ENCODE measurements at regions not wholly inside any gene's neighbourhood (a gene's known extent, or its start where the extent isn't known, plus 50 kb on each side); places are given as distances from the start of the nearest gene placed in this dataset.
"Not testable (repeated sequence)": the region's sequence is repeated elsewhere in the genome, so short reads cannot be mapped to it uniquely, and the experiment has no call there.

DNA sequence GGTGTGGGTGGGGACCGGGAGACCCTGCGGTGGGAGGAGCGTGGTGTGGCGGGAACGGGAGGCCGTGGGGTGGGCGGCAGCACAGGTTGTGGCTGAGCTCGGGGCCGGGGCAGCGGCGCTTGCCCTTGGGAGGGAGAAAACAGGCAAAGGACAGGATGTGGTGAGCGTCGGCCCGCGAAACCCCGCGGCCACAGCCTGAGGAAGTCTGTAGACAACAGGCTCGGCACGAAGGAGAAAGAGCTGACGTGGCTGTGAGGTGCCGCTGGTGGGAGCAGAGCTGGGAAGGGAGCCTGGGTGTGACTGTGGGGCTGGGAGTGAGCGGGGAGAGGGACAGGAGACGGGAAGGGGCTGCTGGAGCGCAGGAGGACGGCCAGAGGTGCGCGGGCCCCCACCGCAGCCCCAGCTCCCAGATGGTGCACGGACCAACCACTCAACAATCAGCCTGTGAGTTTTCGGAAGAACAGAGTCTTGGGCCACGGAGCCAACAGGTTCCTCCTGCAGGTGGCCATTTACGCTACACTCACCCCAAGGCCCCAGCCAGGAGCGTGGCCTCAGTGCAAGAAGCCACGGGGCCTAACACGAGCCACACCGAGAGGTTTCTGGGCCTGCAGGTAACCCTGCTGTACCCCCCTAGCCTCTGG, 202.8 kb downstream of the DLL1 start:
- ATAC-seq (peak; percentile 51), DNase-seq (peak; percentile 67)
- H3K36me3 ChIP-seq: no peaks in the 10 kb centered on the region
- TF ChIP-seq, protein P1, sequence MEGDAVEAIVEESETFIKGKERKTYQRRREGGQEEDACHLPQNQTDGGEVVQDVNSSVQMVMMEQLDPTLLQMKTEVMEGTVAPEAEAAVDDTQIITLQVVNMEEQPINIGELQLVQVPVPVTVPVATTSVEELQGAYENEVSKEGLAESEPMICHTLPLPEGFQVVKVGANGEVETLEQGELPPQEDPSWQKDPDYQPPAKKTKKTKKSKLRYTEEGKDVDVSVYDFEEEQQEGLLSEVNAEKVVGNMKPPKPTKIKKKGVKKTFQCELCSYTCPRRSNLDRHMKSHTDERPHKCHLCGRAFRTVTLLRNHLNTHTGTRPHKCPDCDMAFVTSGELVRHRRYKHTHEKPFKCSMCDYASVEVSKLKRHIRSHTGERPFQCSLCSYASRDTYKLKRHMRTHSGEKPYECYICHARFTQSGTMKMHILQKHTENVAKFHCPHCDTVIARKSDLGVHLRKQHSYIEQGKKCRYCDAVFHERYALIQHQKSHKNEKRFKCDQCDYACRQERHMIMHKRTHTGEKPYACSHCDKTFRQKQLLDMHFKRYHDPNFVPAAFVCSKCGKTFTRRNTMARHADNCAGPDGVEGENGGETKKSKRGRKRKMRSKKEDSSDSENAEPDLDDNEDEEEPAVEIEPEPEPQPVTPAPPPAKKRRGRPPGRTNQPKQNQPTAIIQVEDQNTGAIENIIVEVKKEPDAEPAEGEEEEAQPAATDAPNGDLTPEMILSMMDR (IDR thresholded peaks at IDR 0.05): no peak
- no peaks in the 10 kb centered on the region for H3K9me3 ChIP-seq
- intact Hi-C loops (cut with DNase I): no loop called here
- peak overlapping the region; percentile 24 for H3K27ac ChIP-seq
- no peak overlapping the region for H3K4me3 ChIP-seq
- H3K27me3 ChIP-seq: no peaks in the 10 kb centered on the region
- H3K4me1 ChIP-seq: peaks cover 8% of the 10 kb centered on the region

DNA sequence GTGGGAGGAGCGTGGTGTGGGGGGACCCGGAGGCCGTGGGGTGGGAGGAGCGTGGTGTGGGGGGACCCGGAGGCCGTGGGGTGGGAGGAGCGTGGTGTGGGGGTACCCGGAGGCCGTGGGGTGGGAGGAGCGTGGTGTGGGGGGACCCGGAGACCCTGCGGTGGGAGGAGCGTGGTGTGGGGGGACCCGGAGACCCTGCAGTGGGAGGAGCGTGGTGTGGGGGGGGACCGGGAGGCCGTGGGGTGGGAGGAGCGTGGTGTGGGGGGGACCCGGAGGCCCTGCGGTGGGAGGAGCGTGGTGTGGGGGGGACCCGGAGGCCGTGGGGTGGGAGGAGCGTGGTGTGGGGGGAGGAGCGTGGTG, 203.5 kb downstream of the DLL1 start:
- peak; percentile 63 for DNase-seq

DNA sequence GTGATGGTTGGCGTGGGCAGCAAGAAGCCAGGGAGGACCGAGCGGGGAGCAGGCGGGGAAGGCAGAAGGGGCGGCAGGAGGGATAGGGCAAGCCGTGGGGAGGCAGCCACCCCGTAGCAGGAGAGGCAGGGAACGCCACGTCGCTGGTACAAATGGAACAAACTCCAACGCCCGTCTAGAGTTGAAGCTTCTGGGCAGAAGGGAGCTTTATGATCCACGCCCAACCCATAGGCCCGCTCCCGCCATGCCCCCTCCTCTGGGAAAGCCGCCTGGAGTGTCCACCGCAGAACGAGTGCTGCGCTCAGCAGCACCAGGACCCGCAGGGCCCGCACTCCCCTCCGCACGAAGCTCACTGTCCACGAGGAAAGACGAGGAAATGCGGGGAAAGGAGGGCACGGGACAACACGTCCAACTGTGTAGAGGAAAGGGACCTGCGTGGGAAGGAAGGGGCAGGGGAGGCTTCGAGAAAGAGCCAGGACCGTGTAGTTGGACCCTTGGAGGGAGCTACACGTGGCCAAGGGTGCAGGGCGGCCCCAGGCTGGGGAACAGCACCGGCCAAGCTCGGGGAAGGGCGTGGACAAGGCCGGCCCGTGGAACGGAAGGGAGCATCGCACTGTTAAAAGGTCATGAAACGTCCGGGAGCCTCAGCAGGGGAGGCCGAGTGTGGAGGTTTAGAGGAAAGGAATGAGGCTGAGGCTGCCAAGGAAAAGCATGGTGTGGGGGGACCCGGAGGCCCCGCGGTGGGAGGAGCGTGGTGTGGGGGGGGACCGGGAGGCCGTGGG, 204.0 kb downstream of the DLL1 start:
- Histone ChIP-seq H3K4me3 (no peak overlapping the region), H3K36me3 (no peaks in the 10 kb centered on the region), H3K4me1 (peaks cover 8% of the 10 kb centered on the region), H3K27me3 (no peaks in the 10 kb centered on the region), H3K27ac (no peak overlapping the region), H3K9me3 (no peaks in the 10 kb centered on the region)
- intact Hi-C loops (cut with DNase I): no loop called here
- ATAC-seq (no peak), DNase-seq (peak; percentile 62)
- TF ChIP-seq, protein P1 (IDR thresholded peaks at IDR 0.05): no peak

More for the DNA sequence above, 203.5 kb downstream of the DLL1 start:
- H3K27me3 ChIP-seq; ATAC-seq; H3K9me3 ChIP-seq; H3K4me1 ChIP-seq; H3K4me3 ChIP-seq; intact Hi-C loops (cut with DNase I); H3K36me3 ChIP-seq; H3K27ac ChIP-seq: not testable (repeated sequence)

DNA sequence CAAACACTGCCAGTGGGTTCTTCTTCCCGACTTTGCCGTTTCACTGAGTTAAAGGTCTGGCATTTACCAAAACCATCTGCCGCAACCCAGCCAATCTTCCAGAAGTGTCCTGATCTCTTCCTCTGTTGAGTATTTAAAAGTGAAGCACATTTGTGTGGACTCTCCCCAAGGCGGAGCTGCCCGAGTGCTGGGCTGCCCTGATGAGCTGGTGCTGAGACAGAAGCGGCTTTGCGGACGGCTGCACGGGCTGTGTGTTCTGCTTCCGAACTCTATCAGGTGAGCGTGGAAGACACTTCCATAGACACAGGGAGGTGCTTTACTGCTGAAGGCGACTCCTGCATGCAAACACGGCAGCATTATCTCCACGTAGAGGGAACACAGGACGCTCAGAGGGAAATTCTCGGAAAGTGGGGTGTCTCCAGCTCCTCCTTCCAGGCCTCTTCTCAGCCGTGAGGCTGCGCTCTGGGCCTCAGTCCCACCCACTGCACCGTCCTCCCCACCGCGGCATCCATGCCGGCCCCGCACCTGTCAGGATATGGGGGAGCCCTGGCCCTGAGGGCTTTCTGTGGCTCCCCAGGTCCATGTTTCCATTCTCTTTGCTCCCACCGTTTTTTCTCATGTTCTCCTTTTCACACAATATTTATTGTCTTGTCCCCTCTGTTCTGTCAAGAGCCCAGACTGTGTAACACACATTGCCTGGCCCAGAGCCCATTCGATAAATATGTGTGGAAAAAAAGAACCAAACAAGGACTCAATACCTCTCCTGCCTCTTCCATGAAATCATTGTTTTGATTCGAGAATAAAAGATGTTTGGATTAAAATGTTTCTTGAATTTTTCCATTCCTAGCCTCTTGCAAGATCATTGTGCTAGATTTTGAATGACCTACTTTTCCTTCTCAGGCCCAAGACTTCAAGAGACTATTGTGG, 205.1 kb downstream of the DLL1 start:
- Histone ChIP-seq H3K36me3 (no peaks in the 10 kb centered on the region), H3K4me1 (peaks cover 8% of the 10 kb centered on the region), H3K27ac (no peak overlapping the region), H3K4me3 (no peak overlapping the region), H3K27me3 (peaks cover 5% of the 10 kb centered on the region), H3K9me3 (no peaks in the 10 kb centered on the region)
- ATAC-seq: no peak
- TF ChIP-seq, protein P1 (IDR thresholded peaks at IDR 0.05): no peak
- intact Hi-C loops (cut with DNase I): no loop called here
- peak; percentile 49 for DNase-seq

DNA sequence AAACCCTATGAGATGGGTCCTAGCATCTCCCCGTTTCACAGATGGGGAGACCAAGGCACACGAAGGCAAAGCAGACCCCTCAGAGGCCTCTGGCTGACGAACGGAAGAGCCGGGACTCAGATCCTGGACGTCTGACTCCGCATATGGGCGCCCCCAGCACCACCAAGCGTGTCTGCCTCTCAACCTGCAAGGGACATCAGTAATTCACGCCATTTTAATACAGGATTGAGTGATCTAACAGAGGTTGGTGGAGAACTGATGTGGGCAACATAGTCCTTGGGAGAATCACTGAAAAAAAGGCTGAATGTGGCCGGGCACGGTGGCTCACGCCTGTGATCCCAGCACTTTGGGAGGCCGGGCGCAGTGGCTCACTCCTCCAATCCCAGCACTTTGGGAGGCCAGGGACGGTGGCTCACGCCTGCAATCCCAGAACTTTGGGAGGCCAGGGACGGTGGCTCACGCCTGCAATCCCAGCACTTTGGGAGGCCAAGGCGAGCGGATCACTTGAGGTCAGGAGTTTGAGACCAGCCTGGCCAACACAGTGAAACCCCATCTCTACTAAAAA, 206.6 kb downstream of the DLL1 start:
- intact Hi-C loops (cut with DNase I): no loop called here
- no peaks in the 10 kb centered on the region for H3K36me3 ChIP-seq

More for the DNA sequence above, 206.6 kb downstream of the DLL1 start:
- H3K4me1 ChIP-seq: peaks cover 8% of the 10 kb centered on the region
- TF ChIP-seq, protein P1 (IDR thresholded peaks at IDR 0.05): no peak
- H3K27ac ChIP-seq: no peak overlapping the region
- peaks cover 5% of the 10 kb centered on the region for H3K27me3 ChIP-seq
- H3K9me3 ChIP-seq: no peaks in the 10 kb centered on the region
- no peak for ATAC-seq
- no peak for DNase-seq
- H3K4me3 ChIP-seq: no peak overlapping the region

Data from upper lobe of right lung (tissue), 1 donor.